Naive thymus-derived CD8-positive, alpha-beta T cell (primary cell): ENCODE measurements at regions not wholly inside any gene's neighbourhood (a gene's known extent, or its start where the extent isn't known, plus 50 kb on each side); places are given as distances from the start of the nearest gene placed in this dataset.
A peak's percentile ranks its signal among the peaks of the same experiment; 100 is the strongest.

Experiments used
- ATAC-seq, 2 donors: fragments of 150-1000 bp; cut with Tn5 transposase in 1 of 2; sonication (Bioruptor Pico), chemical (Tn5 transposase) in 1 of 2; 1 replicate in 1 of 2; 2 replicates in 1 of 2; pipeline ENCODE4 v1.10.0; 2021; ENCODE audit warnings: mild to moderate bottlenecking in 2 of 2, moderate library complexity in 2 of 2
- POLR2A ChIA-PET: fragments of 350-600 bp; sonication (Branson Sonifier 250); formaldehyde crosslinking; loops from one replicate; lab custom pipeline; 2021; ENCODE audit warnings: antibody characterized with exemption; lab: Charles Lee
- DNase-seq, 10 donors: peaks; one replicate each; pipeline versions ENCODE4 v3.0.0 to v3.0.0-alpha.2; 2020 to 2022
- H3K27ac Mint-ChIP-seq, 10 donors: one replicate each; pipeline ENCODE4 v1.8.0; 2020 to 2022; ENCODE audit warnings: mild to moderate bottlenecking in 10 of 10, mixed read lengths in 10 of 10, moderate library complexity in 4 of 10, inconsistent platforms in 1 of 10
- H3K27me3 Mint-ChIP-seq, 5 donors: one replicate each; pipeline ENCODE4 v1.8.0; 2021 to 2022; ENCODE audit warnings: mixed read lengths in 5 of 5
- H3K36me3 Mint-ChIP-seq, 3 donors: one replicate each; pipeline ENCODE4 v1.8.0; 2020 to 2022; ENCODE audit warnings: mixed read lengths in 3 of 3, mild to moderate bottlenecking in 2 of 3, inconsistent platforms in 1 of 3
- H3K4me1 Mint-ChIP-seq, 4 donors: one replicate each; pipeline ENCODE4 v1.8.0; 2021 to 2022; ENCODE audit warnings: mixed read lengths in 4 of 4
- H3K4me3 Mint-ChIP-seq, 10 donors: one replicate each; pipeline ENCODE4 v1.8.0; 2020 to 2022; ENCODE audit warnings: mild to moderate bottlenecking in 10 of 10, mixed read lengths in 10 of 10, moderate library complexity in 6 of 10, inconsistent platforms in 1 of 10
- H3K9me3 Mint-ChIP-seq, 9 donors: one replicate each; pipeline ENCODE4 v1.8.0; 2020 to 2022; ENCODE audit warnings: mixed read lengths in 9 of 9, mild to moderate bottlenecking in 3 of 9, inconsistent platforms in 1 of 9, moderate library complexity in 1 of 9

DNA sequence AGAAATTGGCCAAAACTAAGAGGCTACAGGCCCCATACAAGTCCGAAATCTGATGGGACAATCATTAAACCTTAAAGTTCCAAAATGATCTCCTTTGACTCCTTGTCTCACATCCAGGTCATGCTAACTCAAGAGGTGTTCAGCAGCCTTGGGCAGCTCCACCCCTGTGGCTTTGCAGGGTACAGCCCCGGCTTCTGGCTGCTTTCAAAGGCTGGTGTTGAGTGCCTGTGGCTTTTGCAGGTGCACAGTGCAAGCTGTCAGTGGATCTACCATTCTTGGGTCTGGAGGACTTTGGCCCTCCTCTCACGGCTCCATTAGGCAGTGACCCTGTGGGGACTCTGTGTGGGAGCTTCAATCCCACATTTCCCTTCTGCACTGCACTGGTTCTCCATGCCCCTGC is 329.1 kb upstream of the MAD2L1 start:
- H3K36me3 Mint-ChIP-seq, result no peaks in the 10 kb centered on the region
- ATAC-seq, result no peak
- peaks cover 0 to 3% (median 0%) of the 10 kb centered on the region in 4 donors for H3K4me1 Mint-ChIP-seq
- no peak for DNase-seq
- POLR2A ChIA-PET, result no interaction called here
- peaks cover 0 to 2% (median 0%) of the 10 kb centered on the region in 9 donors for H3K9me3 Mint-ChIP-seq
- H3K4me3 Mint-ChIP-seq, result no peak overlapping the region
- no peak overlapping the region for H3K27ac Mint-ChIP-seq
- H3K27me3 Mint-ChIP-seq, result peaks cover 0 to 8% (median 1%) of the 10 kb centered on the region in 5 donors

DNA sequence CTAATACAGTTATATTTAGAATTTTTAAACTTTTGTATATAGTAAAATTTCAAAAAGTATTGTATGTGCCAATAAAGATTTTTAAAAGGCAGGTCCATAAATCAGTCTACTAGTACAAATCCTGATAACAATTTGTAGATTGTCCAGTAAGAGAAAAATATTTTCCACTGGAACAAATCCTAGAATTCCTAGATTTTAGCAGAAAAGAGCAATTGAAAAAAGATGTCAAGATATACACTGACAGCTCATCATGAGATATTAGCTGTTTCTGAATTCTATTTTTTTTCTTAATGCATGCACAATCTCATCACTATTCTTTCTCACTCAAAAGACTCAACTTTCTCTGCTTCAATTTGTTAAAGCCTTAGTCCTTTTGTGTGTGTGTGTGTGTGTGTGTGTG is 289.2 kb upstream of the MAD2L1 start:
- POLR2A ChIA-PET, result no interaction called here
- ATAC-seq, result no peak
- Mint-ChIP-seq H3K36me3 (no peaks in the 10 kb centered on the region), H3K4me3 (no peak overlapping the region), H3K4me1 (no peaks in the 10 kb centered on the region), H3K27me3 (peaks cover 0 to 7% (median 0%) of the 10 kb centered on the region in 5 donors), H3K9me3 (peaks cover 0 to 2% (median 0%) of the 10 kb centered on the region in 9 donors), H3K27ac (no peak overlapping the region)
- DNase-seq, result no peak

DNA sequence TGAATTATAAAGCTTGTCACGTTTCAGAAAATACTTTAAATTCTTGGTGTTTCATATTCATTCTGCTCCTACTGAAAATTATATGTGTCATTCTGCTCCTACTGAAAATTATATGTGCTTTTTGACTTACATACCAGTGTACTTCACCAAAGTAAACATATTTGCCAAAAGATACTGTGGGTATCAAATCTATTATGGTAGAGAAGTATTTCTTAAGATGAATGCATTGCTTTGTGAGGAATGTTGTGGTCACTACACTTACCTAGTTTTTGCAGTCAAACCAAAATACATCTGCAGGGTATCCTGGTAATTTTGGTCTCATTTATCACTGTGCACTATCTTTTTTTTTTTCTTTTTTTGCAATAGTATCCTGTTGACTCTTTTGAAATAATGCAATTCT is 287.7 kb upstream of the MAD2L1 start:
- Mint-ChIP-seq H3K4me3 (no peak overlapping the region), H3K27me3 (peaks cover 0 to 8% (median 0%) of the 10 kb centered on the region in 5 donors), H3K36me3 (no peaks in the 10 kb centered on the region), H3K9me3 (peaks cover 0 to 2% (median 0%) of the 10 kb centered on the region in 9 donors), H3K27ac (no peak overlapping the region), H3K4me1 (no peaks in the 10 kb centered on the region)
- DNase-seq (no peak), ATAC-seq (no peak)
- POLR2A ChIA-PET, result no interaction called here

DNA sequence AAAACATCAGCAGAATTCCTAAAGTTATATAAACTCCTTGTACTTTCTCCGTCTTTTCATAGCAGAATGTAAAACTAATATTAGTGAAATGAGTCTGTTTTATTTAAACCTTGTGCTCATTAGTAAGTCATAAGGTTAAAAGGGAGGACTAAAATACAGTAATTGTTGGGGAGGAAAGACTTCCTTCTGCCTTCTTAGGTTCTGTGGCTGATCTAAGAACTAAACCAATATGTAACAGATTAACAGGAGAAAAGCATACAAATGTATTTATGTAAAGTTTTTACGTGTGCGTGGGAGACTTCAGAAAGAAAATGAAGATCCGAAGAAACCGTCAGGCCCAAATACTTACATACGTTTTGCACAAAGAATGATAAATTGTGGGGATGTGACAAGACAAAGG is 286.6 kb upstream of the MAD2L1 start:
- Mint-ChIP-seq H3K36me3 (no peaks in the 10 kb centered on the region), H3K27me3 (peaks cover 0 to 8% (median 0%) of the 10 kb centered on the region in 5 donors), H3K4me1 (no peaks in the 10 kb centered on the region), H3K9me3 (peaks cover 0 to 2% (median 0%) of the 10 kb centered on the region in 9 donors), H3K4me3 (no peak overlapping the region), H3K27ac (no peak overlapping the region)
- POLR2A ChIA-PET, result no interaction called here
- ATAC-seq (no peak), DNase-seq (no peak)

DNA sequence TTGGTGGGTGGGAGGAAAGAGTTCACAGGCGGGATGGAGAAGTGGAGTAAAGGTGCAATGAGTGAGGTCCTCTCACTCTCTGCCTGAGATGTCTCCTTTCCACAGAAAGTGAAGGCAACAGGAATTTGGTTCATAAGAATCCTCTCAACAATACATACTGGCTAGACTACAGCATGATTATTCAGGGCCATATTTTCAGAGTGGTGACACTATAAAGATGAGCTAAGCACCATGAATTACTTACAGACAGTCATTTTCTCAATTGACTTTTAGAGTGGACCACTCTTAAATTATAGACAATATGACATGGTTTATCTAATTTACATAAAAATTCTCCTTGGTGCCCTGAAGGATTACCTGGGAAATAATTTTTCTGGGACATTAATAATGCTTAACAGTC is 286.1 kb upstream of the MAD2L1 start:
- Mint-ChIP-seq H3K9me3 (peaks cover 0 to 2% (median 0%) of the 10 kb centered on the region in 9 donors), H3K4me3 (no peak overlapping the region), H3K36me3 (no peaks in the 10 kb centered on the region), H3K4me1 (no peaks in the 10 kb centered on the region), H3K27me3 (peaks cover 0 to 8% (median 0%) of the 10 kb centered on the region in 5 donors), H3K27ac (no peak overlapping the region)
- no peak for DNase-seq
- POLR2A ChIA-PET, result no interaction called here
- ATAC-seq, result no peak

DNA sequence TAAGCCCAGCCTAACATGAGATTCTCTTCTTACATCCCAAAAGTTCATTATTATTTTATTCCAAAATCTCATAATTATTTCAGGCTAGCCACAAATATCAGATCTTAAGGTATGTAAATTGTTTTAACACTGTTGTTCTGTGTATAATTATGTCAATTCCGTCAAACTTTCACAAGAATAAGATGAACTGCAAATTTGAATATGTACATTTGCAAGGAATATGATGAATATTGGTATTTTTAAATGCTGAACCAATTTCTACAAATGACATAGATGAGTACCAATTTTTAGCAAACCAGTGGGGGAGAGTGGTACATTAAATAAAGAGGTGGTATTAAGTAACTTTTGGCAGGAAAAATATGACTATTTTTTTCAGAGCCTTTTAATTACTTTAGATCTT is 282.3 kb upstream of the MAD2L1 start:
- H3K27ac Mint-ChIP-seq, result no peak overlapping the region
- no peaks in the 10 kb centered on the region for H3K36me3 Mint-ChIP-seq
- peaks cover 0 to 2% (median 0%) of the 10 kb centered on the region in 9 donors for H3K9me3 Mint-ChIP-seq
- POLR2A ChIA-PET, result no interaction called here
- peaks cover 0 to 13% (median 0%) of the 10 kb centered on the region in 5 donors for H3K27me3 Mint-ChIP-seq
- ATAC-seq (no peak), DNase-seq (no peak)
- H3K4me3 Mint-ChIP-seq, result no peak overlapping the region
- H3K4me1 Mint-ChIP-seq, result no peaks in the 10 kb centered on the region

DNA sequence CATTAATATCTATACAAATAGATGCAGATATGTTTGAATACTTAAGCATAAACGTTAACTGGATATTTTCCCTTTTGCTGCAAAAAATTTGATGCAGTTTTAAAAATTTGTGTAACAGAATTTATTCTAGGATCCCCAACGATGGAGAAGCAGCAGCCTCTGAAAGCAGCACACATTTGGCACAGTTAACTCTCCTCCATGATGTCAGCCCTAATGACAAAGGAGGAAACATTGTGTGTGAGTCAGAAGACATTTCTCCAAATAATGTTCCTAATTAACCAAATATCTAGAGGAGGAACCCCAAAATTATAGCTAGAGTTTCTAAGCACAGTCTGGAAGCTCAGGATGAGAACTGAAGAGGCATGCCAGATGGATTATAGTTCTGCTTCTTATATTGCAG is 281.9 kb upstream of the MAD2L1 start:
- peaks cover 0 to 2% (median 0%) of the 10 kb centered on the region in 9 donors for H3K9me3 Mint-ChIP-seq
- H3K27me3 Mint-ChIP-seq, result peaks cover 0 to 13% (median 0%) of the 10 kb centered on the region in 5 donors
- H3K36me3 Mint-ChIP-seq, result no peaks in the 10 kb centered on the region
- no peak for ATAC-seq
- no peaks in the 10 kb centered on the region for H3K4me1 Mint-ChIP-seq
- no peak for DNase-seq
- H3K4me3 Mint-ChIP-seq, result no peak overlapping the region
- POLR2A ChIA-PET, result no interaction called here
- H3K27ac Mint-ChIP-seq, result no peak overlapping the region

DNA sequence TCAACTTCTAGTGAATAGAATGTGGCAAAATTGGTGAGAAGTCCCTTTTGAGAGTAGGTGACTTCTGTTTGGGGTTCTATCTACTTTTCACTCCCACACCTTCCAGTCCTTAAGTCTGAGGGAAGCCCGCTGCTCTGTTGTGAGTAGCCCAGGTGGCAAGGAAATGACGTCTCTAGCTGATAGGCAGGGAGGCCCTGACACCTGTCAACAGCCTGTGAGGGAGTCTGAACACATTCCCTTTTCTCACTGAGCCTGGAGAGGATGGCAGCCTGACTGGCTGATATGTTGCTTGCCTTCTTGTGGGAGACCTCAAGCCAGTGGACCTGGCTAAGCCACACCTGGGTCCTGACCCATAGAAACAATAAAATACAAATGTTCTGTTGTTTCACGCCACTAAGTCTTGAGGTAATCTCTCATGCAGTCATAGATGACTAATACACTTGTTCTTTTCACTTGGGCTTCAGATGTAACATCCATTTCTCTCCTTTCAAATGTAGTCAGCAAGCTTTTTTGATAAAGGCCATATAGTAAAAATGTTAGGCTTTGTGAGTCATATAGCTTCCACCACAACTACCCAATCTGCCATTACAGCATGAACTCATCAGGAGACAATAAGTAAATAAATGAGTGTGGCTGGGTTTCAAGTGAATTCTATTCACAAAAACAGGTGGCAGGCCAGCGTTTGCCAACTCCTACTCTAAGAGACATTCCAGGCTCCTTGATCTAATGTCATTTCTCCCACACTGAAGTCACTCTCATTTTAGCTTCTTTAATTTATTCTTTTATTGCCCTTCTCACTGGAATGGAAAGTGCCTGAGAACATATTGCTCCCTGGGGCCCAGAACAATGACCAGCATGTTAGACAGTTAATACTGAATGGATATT is 265.1 kb upstream of the MAD2L1 start:
- Mint-ChIP-seq H3K36me3 (no peaks in the 10 kb centered on the region), H3K4me1 (no peaks in the 10 kb centered on the region), H3K27me3 (peaks cover 2 to 10% (median 4%) of the 10 kb centered on the region in 5 donors), H3K4me3 (no peak overlapping the region), H3K27ac (no peak overlapping the region), H3K9me3 (no peaks in the 10 kb centered on the region)
- POLR2A ChIA-PET, result no interaction called here
- ATAC-seq (no peak), DNase-seq (no peak)

DNA sequence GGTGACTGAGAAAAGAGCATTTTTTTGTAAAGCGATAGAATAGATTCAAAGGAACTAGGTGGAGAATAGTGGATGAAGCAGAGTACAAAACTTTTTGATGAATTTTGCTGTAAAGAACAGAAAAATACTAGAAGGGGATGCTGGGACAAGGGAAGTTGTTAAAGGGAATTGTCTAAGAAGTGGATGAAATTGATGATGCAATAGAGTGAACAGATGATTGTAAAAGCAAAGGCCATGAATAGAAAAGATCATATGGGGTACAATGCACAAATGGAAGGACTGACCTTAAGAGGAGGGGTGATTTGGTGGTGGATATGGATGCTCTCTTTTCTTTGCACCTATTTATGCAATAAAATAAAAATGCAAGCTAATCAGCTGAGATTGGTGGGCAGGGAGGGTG is 262.7 kb upstream of the MAD2L1 start:
- Mint-ChIP-seq H3K4me1 (no peaks in the 10 kb centered on the region), H3K36me3 (no peaks in the 10 kb centered on the region), H3K9me3 (no peaks in the 10 kb centered on the region), H3K4me3 (no peak overlapping the region), H3K27ac (no peak overlapping the region), H3K27me3 (peaks cover 2 to 10% (median 4%) of the 10 kb centered on the region in 5 donors)
- ATAC-seq (no peak), DNase-seq (no peak)
- POLR2A ChIA-PET, result no interaction called here

DNA sequence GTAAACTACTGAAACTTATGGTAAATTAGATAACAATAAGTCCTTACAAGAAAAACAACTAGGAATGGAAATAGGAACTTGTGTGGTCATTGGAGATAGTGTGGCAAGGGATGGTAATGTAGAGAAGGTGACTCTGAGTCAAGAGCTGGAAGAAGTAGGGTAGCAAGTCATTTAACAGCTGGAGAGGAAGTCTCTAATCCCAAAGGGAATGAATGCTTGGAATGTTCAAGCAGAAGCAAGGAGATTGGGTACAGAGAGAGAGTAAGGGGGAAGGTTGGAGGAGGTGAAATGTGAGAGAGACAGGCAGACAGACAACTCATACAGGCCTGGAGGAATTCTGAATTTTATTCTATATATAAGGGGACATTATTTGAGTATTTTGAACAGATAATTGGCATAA is 260.6 kb upstream of the MAD2L1 start:
- no peaks in the 10 kb centered on the region for H3K4me1 Mint-ChIP-seq
- H3K27ac Mint-ChIP-seq, result peak overlapping the region in 1 of 10 donors; percentile 49
- no peak overlapping the region for H3K4me3 Mint-ChIP-seq
- no peaks in the 10 kb centered on the region for H3K9me3 Mint-ChIP-seq
- H3K36me3 Mint-ChIP-seq, result no peaks in the 10 kb centered on the region
- peaks cover 2 to 10% (median 7%) of the 10 kb centered on the region in 5 donors for H3K27me3 Mint-ChIP-seq
- ATAC-seq (no peak), DNase-seq (no peak)
- POLR2A ChIA-PET, result no interaction called here

DNA sequence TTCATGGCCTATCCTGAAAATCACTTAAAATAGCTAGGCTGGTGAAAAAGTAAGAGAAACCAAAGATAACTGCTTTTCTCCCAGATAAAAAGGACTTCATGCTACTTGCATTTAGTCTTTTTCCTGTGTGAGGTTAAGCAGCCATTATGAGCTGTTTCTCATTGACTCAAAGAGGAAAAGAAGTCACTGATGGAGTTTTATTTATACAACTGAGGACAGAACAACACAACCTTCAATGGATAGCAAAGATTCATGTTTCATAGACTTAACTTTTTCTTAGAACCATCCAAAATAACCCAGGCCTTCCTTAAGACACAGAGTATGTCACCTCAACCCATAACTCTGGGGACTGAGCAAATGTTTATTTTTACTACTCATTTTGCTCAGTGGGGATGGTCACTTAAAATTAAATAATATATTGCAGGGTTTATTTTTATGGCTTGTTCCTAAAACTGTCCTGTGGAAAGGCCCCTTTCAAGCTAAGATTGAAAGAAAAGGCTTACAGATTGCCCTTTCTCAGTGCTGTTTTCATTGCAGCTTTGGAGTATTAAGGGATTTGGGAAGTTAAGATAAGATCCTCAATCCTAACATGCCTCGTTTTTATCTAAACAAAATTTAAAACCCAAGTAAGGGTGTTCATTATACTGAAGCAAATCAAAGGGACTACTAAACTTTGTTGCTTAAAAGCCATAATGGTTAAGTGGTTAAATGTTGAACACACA is 252.6 kb upstream of the MAD2L1 start:
- Mint-ChIP-seq H3K4me3 (no peak overlapping the region), H3K4me1 (no peaks in the 10 kb centered on the region), H3K36me3 (no peaks in the 10 kb centered on the region), H3K27me3 (peaks cover 0 to 3% (median 2%) of the 10 kb centered on the region in 5 donors), H3K27ac (no peak overlapping the region), H3K9me3 (no peaks in the 10 kb centered on the region)
- no peak for ATAC-seq
- POLR2A ChIA-PET, result no interaction called here
- no peak for DNase-seq

DNA sequence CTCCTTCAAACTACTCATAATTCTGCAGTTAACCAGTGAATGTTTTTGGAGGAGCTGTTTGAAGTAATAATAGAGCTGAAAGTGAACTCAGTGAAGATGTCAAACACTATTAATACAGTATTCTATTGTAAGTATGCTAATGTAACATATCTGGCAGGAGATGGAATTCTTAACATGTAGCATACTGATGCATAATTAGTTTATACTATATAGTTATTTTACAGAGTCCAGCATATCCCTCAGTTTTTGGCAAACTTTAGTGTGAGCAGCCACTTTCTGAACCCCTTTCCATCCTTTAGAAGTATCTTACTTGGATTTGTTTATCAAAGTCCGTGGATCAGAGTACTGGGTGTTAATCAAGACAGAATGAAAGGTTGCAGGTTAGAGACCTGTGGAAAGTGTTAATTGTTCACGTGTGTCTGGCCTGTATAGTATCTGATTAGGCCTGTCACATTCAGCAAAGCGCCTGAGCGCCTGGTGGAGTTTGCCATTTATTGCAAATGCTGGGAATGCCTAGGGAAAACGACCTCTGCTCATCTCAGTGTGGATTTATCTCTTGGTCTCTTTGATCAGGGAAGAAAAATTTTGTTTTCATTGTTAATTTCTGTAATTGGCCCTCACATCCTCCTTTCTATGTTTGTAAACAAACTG is 251.7 kb upstream of the MAD2L1 start:
- H3K27ac Mint-ChIP-seq, result no peak overlapping the region
- no peak overlapping the region for H3K4me3 Mint-ChIP-seq
- no peaks in the 10 kb centered on the region for H3K4me1 Mint-ChIP-seq
- POLR2A ChIA-PET, result no interaction called here
- ATAC-seq (no peak), DNase-seq (no peak)
- H3K27me3 Mint-ChIP-seq, result peaks cover 0 to 3% (median 2%) of the 10 kb centered on the region in 5 donors
- H3K9me3 Mint-ChIP-seq, result no peaks in the 10 kb centered on the region
- no peaks in the 10 kb centered on the region for H3K36me3 Mint-ChIP-seq

DNA sequence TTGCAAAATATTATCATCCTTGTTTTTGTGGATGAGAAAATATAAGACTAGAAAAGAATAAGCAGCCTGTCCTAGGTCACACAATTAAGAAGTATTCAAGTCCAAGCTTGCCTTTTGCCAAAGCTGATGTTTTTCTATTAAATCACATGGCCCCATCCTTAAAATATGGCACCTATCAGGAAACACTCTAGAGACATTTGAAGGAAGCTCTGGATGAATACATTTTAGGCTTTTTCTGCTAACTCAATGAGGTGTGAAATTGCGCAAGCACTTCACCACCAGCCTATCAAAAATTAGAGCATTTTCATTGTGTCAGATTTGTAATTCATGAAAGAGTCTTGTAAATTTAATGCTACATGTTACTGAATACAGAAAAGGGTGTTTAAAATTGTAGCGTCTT is 251.1 kb upstream of the MAD2L1 start:
- no peak for ATAC-seq
- no peak overlapping the region for H3K27ac Mint-ChIP-seq
- POLR2A ChIA-PET, result no interaction called here
- H3K36me3 Mint-ChIP-seq, result no peaks in the 10 kb centered on the region
- no peaks in the 10 kb centered on the region for H3K4me1 Mint-ChIP-seq
- H3K27me3 Mint-ChIP-seq, result peaks cover 0 to 3% (median 2%) of the 10 kb centered on the region in 5 donors
- H3K4me3 Mint-ChIP-seq, result no peak overlapping the region
- DNase-seq, result no peak
- H3K9me3 Mint-ChIP-seq, result no peaks in the 10 kb centered on the region
